Stimulated activated naive B cell treated with anti-CD40 and anti-IgM and Interleukin-4, amounts not matched to agents 10 μg/mL and 1 μg/mL and 100 μg/mL, for 72 hours (primary cell): ENCODE measurements at regions not wholly inside any gene's neighbourhood (a gene's known extent, or its start where the extent isn't known, plus 50 kb on each side); places are given as distances from the start of the nearest gene placed in this dataset.
A peak's percentile ranks its signal among the peaks of the same experiment; 100 is the strongest.

Experiments used
- ATAC-seq, 2 donors: fragments of 150-1000 bp; cut with Tn5 transposase; replicated peaks; 2 replicates each; pipeline ENCODE4 v1.10.0; 2021; ENCODE audit warnings: moderate library complexity in 1 of 2
- DNase-seq: peaks from one replicate; pipeline ENCODE4 v3.0.0; 2021
- H3K27ac Mint-ChIP-seq: one replicate; pipeline ENCODE4 v1.8.0; 2022; ENCODE audit warnings: mild to moderate bottlenecking, mixed read lengths
- H3K27me3 Mint-ChIP-seq, 2 donors: one replicate each; pipeline ENCODE4 v1.8.0; 2022; ENCODE audit warnings: mixed read lengths in 2 of 2
- H3K36me3 Mint-ChIP-seq, 2 donors: one replicate each; pipeline ENCODE4 v1.8.0; 2022; ENCODE audit warnings: mixed read lengths in 2 of 2, mild to moderate bottlenecking in 1 of 2
- H3K4me1 Mint-ChIP-seq, 2 donors: one replicate each; pipeline ENCODE4 v1.8.0; 2022; ENCODE audit warnings: mixed read lengths in 2 of 2, mild to moderate bottlenecking in 1 of 2
- H3K4me3 Mint-ChIP-seq, 2 donors: one replicate each; pipeline ENCODE4 v1.8.0; 2022; ENCODE audit warnings: mild to moderate bottlenecking in 2 of 2, mixed read lengths in 2 of 2, moderate library complexity in 1 of 2
- H3K9me3 Mint-ChIP-seq, 2 donors: one replicate each; pipeline ENCODE4 v1.8.0; 2022; ENCODE audit warnings: mixed read lengths in 2 of 2, mild to moderate bottlenecking in 1 of 2

- peak in 1 of 2 donors; percentile 33 for ATAC-seq
- no peak overlapping the region for H3K27ac Mint-ChIP-seq
These were observed 113.7 kb upstream of the ANKRD1 start for GRCh38 chr10:91034494-91035159.

GRCh38 chr10:91035650-91036292 lies 114.9 kb upstream of the ANKRD1 start:
- peaks cover 3 to 4% of the 10 kb centered on the region in 2 donors for H3K9me3 Mint-ChIP-seq
- ATAC-seq (no peak), DNase-seq (no peak)
- H3K27me3 Mint-ChIP-seq = peaks cover 0 to 6% of the 10 kb centered on the region in 2 donors
- H3K4me3 Mint-ChIP-seq = no peak overlapping the region
- H3K36me3 Mint-ChIP-seq = no peaks in the 10 kb centered on the region
- peaks cover 8 to 13% of the 10 kb centered on the region in 2 donors for H3K4me1 Mint-ChIP-seq
- no peak overlapping the region for H3K27ac Mint-ChIP-seq

More at GRCh38 chr10:91034494-91035159, 113.7 kb upstream of the ANKRD1 start:
- Mint-ChIP-seq H3K4me3 (no peak overlapping the region), H3K4me1 (peaks cover 8 to 13% of the 10 kb centered on the region in 2 donors), H3K27me3 (peaks cover 4 to 6% of the 10 kb centered on the region in 2 donors), H3K36me3 (no peaks in the 10 kb centered on the region), H3K9me3 (peaks cover 3 to 4% of the 10 kb centered on the region in 2 donors)
- DNase-seq = no peak

GRCh38 chr10:91036807-91037411 lies 116.0 kb upstream of the ANKRD1 start:
- H3K4me3 Mint-ChIP-seq = no peak overlapping the region
- no peaks in the 10 kb centered on the region for H3K36me3 Mint-ChIP-seq
- H3K4me1 Mint-ChIP-seq = peaks cover 8 to 13% of the 10 kb centered on the region in 2 donors

GRCh38 chr10:91038971-91039370 lies 118.1 kb upstream of the ANKRD1 start:
- Mint-ChIP-seq H3K4me3 (no peak overlapping the region), H3K9me3 (peaks cover 3 to 4% of the 10 kb centered on the region in 2 donors), H3K27ac (no peak overlapping the region), H3K4me1 (peaks cover 5 to 8% of the 10 kb centered on the region in 2 donors), H3K36me3 (no peaks in the 10 kb centered on the region), H3K27me3 (peaks cover 0 to 4% of the 10 kb centered on the region in 2 donors)
- no peak for DNase-seq
- no peak for ATAC-seq

More at GRCh38 chr10:91036807-91037411, 116.0 kb upstream of the ANKRD1 start:
- Mint-ChIP-seq H3K27me3 (peaks cover 0 to 6% of the 10 kb centered on the region in 2 donors), H3K27ac (no peak overlapping the region), H3K9me3 (peaks cover 3 to 4% of the 10 kb centered on the region in 2 donors)
- no peak for ATAC-seq
- DNase-seq = no peak

- ATAC-seq (no peak), DNase-seq (no peak)
- Mint-ChIP-seq H3K27ac (no peak overlapping the region), H3K4me1 (peaks cover 0 to 1% of the 10 kb centered on the region in 2 donors), H3K4me3 (no peak overlapping the region), H3K9me3 (no peaks in the 10 kb centered on the region), H3K36me3 (no peaks in the 10 kb centered on the region), H3K27me3 (peaks cover 0 to 4% of the 10 kb centered on the region in 2 donors)
These were observed 119.5 kb upstream of the ANKRD1 start for GRCh38 chr10:91040343-91040742.

- peaks cover 0 to 3% of the 10 kb centered on the region in 2 donors for H3K36me3 Mint-ChIP-seq
- H3K27me3 Mint-ChIP-seq = peaks cover 0 to 4% of the 10 kb centered on the region in 2 donors
- ATAC-seq = no peak
- no peak overlapping the region for H3K4me3 Mint-ChIP-seq
- H3K4me1 Mint-ChIP-seq = peaks cover 0 to 1% of the 10 kb centered on the region in 2 donors
- H3K27ac Mint-ChIP-seq = no peak overlapping the region
- peaks cover 0 to 4% of the 10 kb centered on the region in 2 donors for H3K9me3 Mint-ChIP-seq
- DNase-seq = no peak
These were observed 121.2 kb upstream of the ANKRD1 start for GRCh38 chr10:91042069-91042468.

- no peak for ATAC-seq
- DNase-seq = no peak
- peaks cover 2% of the 10 kb centered on the region in 2 donors for H3K4me1 Mint-ChIP-seq
- H3K4me3 Mint-ChIP-seq = no peak overlapping the region
- peak overlapping the region; percentile 21 for H3K27ac Mint-ChIP-seq
- H3K27me3 Mint-ChIP-seq = peaks cover 0 to 4% of the 10 kb centered on the region in 2 donors
- H3K9me3 Mint-ChIP-seq = peaks cover 0 to 4% of the 10 kb centered on the region in 2 donors
- H3K36me3 Mint-ChIP-seq = peaks cover 0 to 3% of the 10 kb centered on the region in 2 donors
These were observed 122.5 kb upstream of the ANKRD1 start for GRCh38 chr10:91043173-91043910.

GRCh38 chr10:91046869-91047268 lies 126.0 kb upstream of the ANKRD1 start:
- Mint-ChIP-seq H3K36me3 (peaks cover 0 to 3% of the 10 kb centered on the region in 2 donors), H3K4me1 (peaks cover 5 to 10% of the 10 kb centered on the region in 2 donors), H3K27me3 (peaks cover 0 to 4% of the 10 kb centered on the region in 2 donors), H3K27ac (no peak overlapping the region), H3K4me3 (no peak overlapping the region), H3K9me3 (peaks cover 0 to 4% of the 10 kb centered on the region in 2 donors)
- ATAC-seq (no peak), DNase-seq (no peak)

GRCh38 chr10:91048380-91048779 lies 127.5 kb upstream of the ANKRD1 start:
- ATAC-seq (no peak), DNase-seq (no peak)
- no peak overlapping the region for H3K4me3 Mint-ChIP-seq
- peaks cover 1 to 3% of the 10 kb centered on the region in 2 donors for H3K36me3 Mint-ChIP-seq
- H3K9me3 Mint-ChIP-seq = peaks cover 0 to 4% of the 10 kb centered on the region in 2 donors
- peaks cover 4 to 10% of the 10 kb centered on the region in 2 donors for H3K4me1 Mint-ChIP-seq
- no peaks in the 10 kb centered on the region for H3K27me3 Mint-ChIP-seq
- no peak overlapping the region for H3K27ac Mint-ChIP-seq

- H3K9me3 Mint-ChIP-seq = peaks cover 0 to 4% of the 10 kb centered on the region in 2 donors
- peaks cover 4 to 10% of the 10 kb centered on the region in 2 donors for H3K4me1 Mint-ChIP-seq
- no peaks in the 10 kb centered on the region for H3K27me3 Mint-ChIP-seq
- no peak overlapping the region for H3K4me3 Mint-ChIP-seq
- no peak for ATAC-seq
- peaks cover 1 to 3% of the 10 kb centered on the region in 2 donors for H3K36me3 Mint-ChIP-seq
- H3K27ac Mint-ChIP-seq = no peak overlapping the region
- no peak for DNase-seq
These were observed 128.6 kb upstream of the ANKRD1 start for GRCh38 chr10:91049296-91049987.

- peaks cover 4 to 10% of the 10 kb centered on the region in 2 donors for H3K4me1 Mint-ChIP-seq
- H3K9me3 Mint-ChIP-seq = peaks cover 0 to 4% of the 10 kb centered on the region in 2 donors
- no peak overlapping the region for H3K4me3 Mint-ChIP-seq
- H3K27me3 Mint-ChIP-seq = no peaks in the 10 kb centered on the region
- DNase-seq (no peak), ATAC-seq (no peak)
- H3K27ac Mint-ChIP-seq = no peak overlapping the region
- peaks cover 1 to 3% of the 10 kb centered on the region in 2 donors for H3K36me3 Mint-ChIP-seq
These were observed 129.1 kb upstream of the ANKRD1 start for GRCh38 chr10:91049988-91050360.

- DNase-seq = no peak
- Mint-ChIP-seq H3K4me1 (peaks cover 4 to 10% of the 10 kb centered on the region in 2 donors), H3K27ac (no peak overlapping the region), H3K36me3 (peaks cover 1 to 3% of the 10 kb centered on the region in 2 donors), H3K4me3 (no peak overlapping the region), H3K27me3 (no peaks in the 10 kb centered on the region), H3K9me3 (peaks cover 0 to 4% of the 10 kb centered on the region in 2 donors)
- ATAC-seq = no peak
These were observed 129.6 kb upstream of the ANKRD1 start for GRCh38 chr10:91050371-91051034.

- no peaks in the 10 kb centered on the region for H3K9me3 Mint-ChIP-seq
- H3K27ac Mint-ChIP-seq = no peak overlapping the region
- no peaks in the 10 kb centered on the region for H3K27me3 Mint-ChIP-seq
- H3K4me1 Mint-ChIP-seq = peaks cover 4 to 10% of the 10 kb centered on the region in 2 donors
- no peak overlapping the region for H3K4me3 Mint-ChIP-seq
- no peak for ATAC-seq
- peaks cover 0 to 1% of the 10 kb centered on the region in 2 donors for H3K36me3 Mint-ChIP-seq
- DNase-seq = no peak
These were observed 130.9 kb upstream of the ANKRD1 start for GRCh38 chr10:91051829-91052228.
